K562 (cell line): ENCODE measurements at regions not wholly inside any gene's neighbourhood (a gene's known extent, or its start where the extent isn't known, plus 50 kb on each side); places are given as distances from the start of the nearest gene placed in this dataset.

Source experiments
- ATAC-seq: fragments of 200-7000 bp; cut with Tn5 transposase; 3 replicates; pipeline ENCODE4 v1.9.1; 2020; ENCODE audit warnings: moderate library complexity
- BruUV-seq: library from RNA; stranded (reverse); fragments of 400-500 nt; replicated peaks from 2 replicates; lab custom pipeline; 2021; lab: Mats Ljungman, UMichigan
- CTCF ChIA-PET: fragments of 300-600 bp; formaldehyde crosslinking; extraction: SDS; loops from one replicate; lab custom pipeline; 2021; ENCODE audit warnings: low intra/inter-chr PET ratio; lab: Yijun Ruan, JAX
- POLR2A ChIA-PET: fragments of 300-600, 350-650 bp; sonication (Branson Sonifier 250); formaldehyde crosslinking; extraction: SDS; loops from one replicate; lab custom pipeline; 2021; ENCODE audit warnings: antibody characterized with exemption, inconsistent platforms; lab: Yijun Ruan, JAX
- DNase-seq, 4 experiments: peaks; one replicate each; pipeline versions ENCODE4 v3.0.0 to v3.0.0-alpha.2; 2011 to 2018; ENCODE audit warnings: low spot score in 3 of 4, mixed read lengths in 3 of 4; ENCODE audit errors: extremely low read depth in 1 of 4
- FAIRE-seq: peaks from 2 replicates; lab custom pipeline; 2011; peaks lifted over from hg19 to GRCh38; lab: Jason Lieb, UNC
- H2AFZ ChIP-seq: 2 replicates; pipeline ENCODE4 v1.6.0; 2011; ENCODE audit warnings: low read depth, low read length, control low read depth, inconsistent platforms
- H3K27ac ChIP-seq: fragments of 200-600 bp; 3 replicates; pipeline ENCODE4 v1.8.0; 2011; ENCODE audit warnings: low read depth, mild to moderate bottlenecking, control low read depth, inconsistent platforms, low read length, moderate library complexity, mixed read lengths; ENCODE audit errors: extremely low read depth
- H3K27me3 ChIP-seq, 2 experiments: fragments of 300-600 bp in 1 of 2; 2 replicates in 1 of 2; 3 replicates in 1 of 2; pipeline versions ENCODE4 v1.6.0 to v1.8.0; 2011; ENCODE audit warnings: inconsistent platforms in 2 of 2, low read length in 2 of 2, mild to moderate bottlenecking in 1 of 2, mixed read lengths in 1 of 2, moderate library complexity in 1 of 2; ENCODE audit not compliant: control insufficient read depth in 2 of 2, insufficient read depth in 2 of 2
- H3K36me3 ChIP-seq: fragments of 300-600 bp; 3 replicates; pipeline ENCODE4 v1.8.0; 2011; ENCODE audit warnings: mild to moderate bottlenecking, low read length, inconsistent platforms; ENCODE audit not compliant: control insufficient read depth, insufficient read depth
- H3K4me1 ChIP-seq, 2 experiments: fragments of 200-600 bp in 1 of 2; replicated peaks in 1 of 2; 2 replicates in 1 of 2; 3 replicates in 1 of 2; pipeline versions ENCODE4 v1.5.1 to v1.8.0; 2011; ENCODE audit warnings: inconsistent platforms in 2 of 2, low read length in 2 of 2, mild to moderate bottlenecking in 1 of 2, mixed read lengths in 1 of 2, moderate library complexity in 1 of 2; ENCODE audit not compliant: control insufficient read depth in 2 of 2, insufficient read depth in 2 of 2
- H3K4me2 ChIP-seq: 2 replicates; pipeline ENCODE4 v1.6.1; 2011; ENCODE audit warnings: low read length, control low read depth, inconsistent platforms, mixed read lengths; ENCODE audit not compliant: insufficient read depth
- H3K4me3 ChIP-seq: fragments of 200-600 bp; sonication (generic), shearing (Covaris generic); 2 replicates; pipeline ENCODE4 v1.5.1; 2016; ENCODE audit warnings: control low read depth, inconsistent platforms
- H3K79me2 ChIP-seq: fragments of 200-600 bp; 3 replicates; pipeline ENCODE4 v1.8.0; 2011; ENCODE audit warnings: low read length, inconsistent platforms; ENCODE audit not compliant: control insufficient read depth, insufficient read depth
- H3K9ac ChIP-seq, 2 experiments: 2 replicates each; pipeline versions ENCODE4 v1.6.0 to v1.6.1; 2011; ENCODE audit warnings: low read depth in 2 of 2, low read length in 2 of 2, control low read depth in 1 of 2, inconsistent platforms in 1 of 2, mild to moderate bottlenecking in 1 of 2, mixed read lengths in 1 of 2; ENCODE audit not compliant: insufficient read depth in 1 of 2
- H3K9me1 ChIP-seq: one replicate; pipeline ENCODE4 v1.6.0; 2011; ENCODE audit warnings: inconsistent platforms, mild to moderate bottlenecking, low read length, moderate library complexity; ENCODE audit not compliant: control insufficient read depth, insufficient read depth
- H3K9me3 ChIP-seq: replicated peaks from 2 replicates; pipeline ENCODE4 v1.5.1; 2011; ENCODE audit warnings: low read depth, low read length, inconsistent platforms; ENCODE audit not compliant: control insufficient read depth, insufficient read depth
- H4K20me1 ChIP-seq: replicated peaks from 2 replicates; pipeline ENCODE4 v1.6.1; 2011; ENCODE audit warnings: low read length, inconsistent platforms, mixed read lengths; ENCODE audit not compliant: control insufficient read depth, insufficient read depth
- ZBTB43 ChIP-seq: sonication (generic); formaldehyde crosslinking; IDR thresholded peaks from 2 replicates; pipeline ENCODE4 v1.8.0; 2023; ENCODE audit warnings: mild to moderate bottlenecking, missing genetic modification reagents
- ZNF639 ChIP-seq, 2 experiments: fragments of 200-800 bp in 1 of 2; sonication (Bioruptor generic) in 1 of 2; sonication (generic) in 1 of 2; formaldehyde crosslinking in 1 of 2; IDR thresholded peaks in 1 of 2; conservative IDR thresholded peaks in 1 of 2; 2 replicates each; pipeline versions ENCODE4 v1.5.0 to v1.6.1; 2016 to 2020; ENCODE audit warnings: missing compliant biosample characterization in 1 of 2, missing genetic modification characterization in 1 of 2, missing genetic modification reagents in 1 of 2
- ZNF696 ChIP-seq: fragments of 250-450 bp; sonication (Bioruptor Pico); conservative IDR thresholded peaks from 2 replicates; pipeline ENCODE4 v1.4.0; 2020; ENCODE audit warnings: mild to moderate bottlenecking, moderate library complexity
- WGBS: fragments of 100-300 bp; shearing (Covaris generic); methylation state at CpG from one replicate; pipeline ENCODE4 v1.1.6; 2016; ENCODE audit warnings: low coverage, mixed read lengths; ENCODE audit not compliant: insufficient coverage; ENCODE audit errors: missing lambda C conversion rate; 5-methylcytosine and 5-hydroxymethylcytosine counted together
- in situ Hi-C: fragments of 300-500 bp; cut with MboI; formaldehyde crosslinking; loops from 4 replicates; pipeline ENCODE4 v1.15.0; 2018; ENCODE audit warnings: inconsistent platforms, mixed read lengths
- intact Hi-C: fragments of 100-400 bp; cut with micrococcal nuclease; formaldehyde crosslinking; loops from 2 replicates; pipeline ENCODE4 v1.14.2; 2022

- ATAC-seq (no peak), FAIRE-seq (no peak), DNase-seq (no peak)
- H3K9me3 ChIP-seq = 0 out of 2 replicates have a peak, but pooled peaks cover 2% of the 10 kb centered on the region
- ChIA-PET POLR2A (no interaction called here), CTCF (no interaction called here)
- no peaks in the 10 kb centered on the region for H3K79me2 ChIP-seq
- H4K20me1 ChIP-seq = no peaks in the 10 kb centered on the region
- no peak overlapping the region for H3K4me3 ChIP-seq
- H2AFZ ChIP-seq = no peak overlapping the region
- no peaks in the 10 kb centered on the region for H3K27me3 ChIP-seq
- no peaks in the 10 kb centered on the region for H3K36me3 ChIP-seq
- no peak overlapping the region for H3K4me2 ChIP-seq
- TF ChIP-seq ZNF696 (CRISPR knock-in tag) (no peak), ZBTB43 (CRISPR knock-in tag) (no peak), ZNF639 (CRISPR knock-in tag; conservative IDR thresholded peaks at IDR 0.05 in 1 of 2, IDR thresholded peaks at IDR 0.05 in 1 of 2) (no peak)
- no TSS peak for BruUV-seq
- in situ Hi-C loops = no loop called here
- 0% methylated on average over 1 of the region's 1 CpG for WGBS
- H3K4me1 ChIP-seq = no peaks in the 10 kb centered on the region
- no peaks in the 10 kb centered on the region for H3K9me1 ChIP-seq
- no peak overlapping the region for H3K27ac ChIP-seq
- no peak overlapping the region for H3K9ac ChIP-seq
- intact Hi-C loops = no loop called here
Observed at GRCh38 chr12:74781991-74782485, 244.4 kb downstream of the ATXN7L3B start.
